BE2C (cell line): ENCODE measurements at regions not wholly inside any gene's neighbourhood (a gene's known extent, or its start where the extent isn't known, plus 50 kb on each side); places are given as distances from the start of the nearest gene placed in this dataset.
A peak's percentile ranks its signal among the peaks of the same experiment; 100 is the strongest.

Source experiments
- DNase-seq: peaks from one replicate; pipeline ENCODE4 v3.0.0-alpha.2; 2020
- H3K27me3 ChIP-seq: fragments of 250-450 bp; sonication (Bioruptor Pico); 2 replicates; pipeline ENCODE4 v1.5.1; 2020; ENCODE audit warnings: mild to moderate bottlenecking
- H3K36me3 ChIP-seq: fragments of 250-450 bp; sonication (Bioruptor Pico); 2 replicates; pipeline ENCODE4 v1.5.1; 2020; ENCODE audit warnings: mild to moderate bottlenecking
- H3K4me1 ChIP-seq: fragments of 250-450 bp; sonication (Bioruptor Pico); 2 replicates; pipeline ENCODE4 v1.5.1; 2020
- H3K4me3 ChIP-seq: 2 replicates; pipeline ENCODE4 v1.5.1; 2011; ENCODE audit warnings: low read depth, low read length
- H3K9me3 ChIP-seq: fragments of 250-450 bp; sonication (Bioruptor Pico); 2 replicates; pipeline ENCODE4 v1.5.1; 2020
- CTCF ChIP-seq: IDR thresholded peaks from 2 replicates; pipeline ENCODE4 v1.5.1; 2012; ENCODE audit warnings: mild to moderate bottlenecking, low read depth, low read length

GRCh38 chr7:110347081-110347480 lies 743.8 kb upstream of the LRRN3 start:
- H3K4me1 ChIP-seq: peaks cover 4% of the 10 kb centered on the region; the same call in 1 of the 2 replicates
- DNase-seq: peak; percentile 51
- no peaks in the 10 kb centered on the region for H3K9me3 ChIP-seq
- no peak overlapping the region for H3K4me3 ChIP-seq
- TF ChIP-seq CTCF: no peak
- no peaks in the 10 kb centered on the region for H3K36me3 ChIP-seq
- no peaks in the 10 kb centered on the region for H3K27me3 ChIP-seq

- Histone ChIP-seq H3K9me3 (no peaks in the 10 kb centered on the region), H3K27me3 (no peaks in the 10 kb centered on the region), H3K4me3 (no peak overlapping the region), H3K36me3 (no peaks in the 10 kb centered on the region), H3K4me1 (no peaks in the 10 kb centered on the region)
- TF ChIP-seq CTCF: no peak
- no peak for DNase-seq
Observed at GRCh38 chr7:110356438-110356837, 734.5 kb upstream of the LRRN3 start.

- Histone ChIP-seq H3K9me3 (no peaks in the 10 kb centered on the region), H3K27me3 (no peaks in the 10 kb centered on the region), H3K4me3 (no peak overlapping the region), H3K4me1 (no peaks in the 10 kb centered on the region), H3K36me3 (no peaks in the 10 kb centered on the region)
- TF ChIP-seq CTCF: no peak
- DNase-seq: no peak
Observed at GRCh38 chr7:110358028-110358427, 732.9 kb upstream of the LRRN3 start.

- H3K9me3 ChIP-seq: no peaks in the 10 kb centered on the region
Observed at GRCh38 chr7:110371709-110372108, 719.2 kb upstream of the LRRN3 start.

GRCh38 chr7:110372685-110373084 lies 718.2 kb upstream of the LRRN3 start:
- Histone ChIP-seq H3K27me3 (no peaks in the 10 kb centered on the region), H3K36me3 (no peaks in the 10 kb centered on the region), H3K4me1 (peaks cover 3% of the 10 kb centered on the region; the same call in 1 of the 2 replicates), H3K4me3 (no peak overlapping the region), H3K9me3 (no peaks in the 10 kb centered on the region)
- no peak for TF ChIP-seq CTCF
- no peak for DNase-seq

More at GRCh38 chr7:110371709-110372108, 719.2 kb upstream of the LRRN3 start:
- peaks cover 3% of the 10 kb centered on the region; the same call in 1 of the 2 replicates for H3K4me1 ChIP-seq
- no peak for TF ChIP-seq CTCF
- DNase-seq: no peak
- H3K4me3 ChIP-seq: no peak overlapping the region
- H3K36me3 ChIP-seq: no peaks in the 10 kb centered on the region
- H3K27me3 ChIP-seq: no peaks in the 10 kb centered on the region

- Histone ChIP-seq H3K4me3 (no peak overlapping the region), H3K27me3 (no peaks in the 10 kb centered on the region), H3K36me3 (no peaks in the 10 kb centered on the region), H3K4me1 (peaks cover 6% of the 10 kb centered on the region; the same call in 1 of the 2 replicates), H3K9me3 (no peaks in the 10 kb centered on the region)
- no peak for TF ChIP-seq CTCF
- DNase-seq: no peak
Observed at GRCh38 chr7:110373416-110373815, 717.5 kb upstream of the LRRN3 start.
